OCI-LY3 (cell line): ENCODE measurements at regions not wholly inside any gene's neighbourhood (a gene's known extent, or its start where the extent isn't known, plus 50 kb on each side); places are given as distances from the start of the nearest gene placed in this dataset.
A peak's percentile ranks its signal among the peaks of the same experiment; 100 is the strongest.

Experiments
- H2AFZ ChIP-seq: fragments of 200-600, 300-600 bp; shearing (Covaris generic); 2 replicates; pipeline ENCODE4 v1.6.0; 2014; ENCODE audit warnings: antibody characterized with exemption, low read depth, low read length
- H3K27ac ChIP-seq: fragments of 200-600, 300-600 bp; sonication (generic); 2 replicates; pipeline ENCODE4 v1.5.1; 2014; ENCODE audit warnings: mild to moderate bottlenecking, low read length, moderate library complexity, mixed read lengths
- H3K27me3 ChIP-seq: fragments of 200-600, 300-600 bp; sonication (generic); 2 replicates; pipeline ENCODE4 v1.6.1; 2014; ENCODE audit warnings: low read depth, low read length, mixed read lengths
- H3K36me3 ChIP-seq: fragments of 200-600, 300-600 bp; sonication (generic); replicated peaks from 2 replicates; pipeline ENCODE3; 2014; ENCODE audit warnings: low read depth, low read length, mixed read lengths
- H3K4me1 ChIP-seq: fragments of 300-600, 200-600 bp; sonication (generic); 2 replicates; pipeline ENCODE4 v1.6.1; 2014; ENCODE audit warnings: low read length, mixed read lengths
- H3K4me2 ChIP-seq: fragments of 200-600, 300-600 bp; sonication (generic); 2 replicates; pipeline ENCODE4 v1.6.1; 2014; ENCODE audit warnings: low read length, mixed read lengths
- H3K4me3 ChIP-seq: fragments of 300-600, 200-600 bp; sonication (generic); 2 replicates; pipeline ENCODE4 v1.5.1; 2014; ENCODE audit warnings: antibody characterized with exemption, mild to moderate bottlenecking, low read length, moderate library complexity
- H3K79me2 ChIP-seq: fragments of 300-600, 200-600 bp; shearing (Covaris generic); 2 replicates; pipeline ENCODE4 v1.6.1; 2014; ENCODE audit warnings: mild to moderate bottlenecking, low read length, mixed read lengths
- H3K9ac ChIP-seq: fragments of 300-600, 200-600 bp; shearing (Covaris generic); 2 replicates; pipeline ENCODE4 v1.6.0; 2014; ENCODE audit warnings: mild to moderate bottlenecking, low read length, moderate library complexity
- H3K9me3 ChIP-seq: fragments of 200-600, 300-600 bp; shearing (Covaris generic); 2 replicates; pipeline ENCODE4 v1.6.1; 2014; ENCODE audit warnings: low read length, mixed read lengths; ENCODE audit not compliant: insufficient read depth
- H4K20me1 ChIP-seq: fragments of 200-600, 300-600 bp; sonication (generic); 2 replicates; pipeline ENCODE4 v1.6.1; 2016; ENCODE audit warnings: low read length, mixed read lengths; ENCODE audit not compliant: insufficient read depth
- CTCF ChIP-seq: fragments of 200-600, 300-600 bp; sonication (generic); IDR thresholded peaks from 2 replicates; pipeline ENCODE4 v1.5.1; 2014; ENCODE audit warnings: antibody characterized with exemption, low read length, low read depth
- EZH2phosphoT487 ChIP-seq: fragments of 200-600 bp; shearing (Covaris generic); IDR thresholded peaks from 2 replicates; pipeline ENCODE4 v1.6.1; 2018; ENCODE audit warnings: antibody characterized with exemption, mixed run types, low read depth

- Histone ChIP-seq H3K79me2 (no peaks in the 10 kb centered on the region), H2AFZ (no peak overlapping the region), H3K4me1 (peaks cover 15% of the 10 kb centered on the region), H3K36me3 (no peaks in the 10 kb centered on the region), H3K9ac (no peak overlapping the region), H3K27me3 (no peaks in the 10 kb centered on the region), H3K9me3 (peaks cover 5% of the 10 kb centered on the region; the same call in 1 of the 2 replicates), H3K4me2 (no peak overlapping the region), H3K27ac (no peak overlapping the region), H4K20me1 (no peaks in the 10 kb centered on the region), H3K4me3 (no peak overlapping the region)
- TF ChIP-seq CTCF (no peak), EZH2phosphoT487 (no peak)
These were observed 665.5 kb upstream of the CNTNAP5 start for GRCh38 chr2:123359636-123360035.

- Histone ChIP-seq H3K79me2 (no peaks in the 10 kb centered on the region), H3K9me3 (no peaks in the 10 kb centered on the region), H3K4me1 (peaks cover 15% of the 10 kb centered on the region), H2AFZ (peak overlapping the region; percentile 73; the same call in 1 of the 2 replicates), H3K36me3 (no peaks in the 10 kb centered on the region), H3K9ac (no peak overlapping the region), H4K20me1 (no peaks in the 10 kb centered on the region), H3K27me3 (no peaks in the 10 kb centered on the region), H3K27ac (peak overlapping the region; percentile 55), H3K4me2 (peak overlapping the region; percentile 30), H3K4me3 (peak overlapping the region; percentile 26; the same call in 1 of the 2 replicates)
- TF ChIP-seq CTCF (no peak), EZH2phosphoT487 (no peak)
These were observed 662.2 kb upstream of the CNTNAP5 start for GRCh38 chr2:123362671-123363440.

GRCh38 chr2:123363826-123364225 is 661.3 kb upstream of the CNTNAP5 start:
- TF ChIP-seq EZH2phosphoT487: no peak
- no peak for TF ChIP-seq CTCF
- no peaks in the 10 kb centered on the region for H3K27me3 ChIP-seq
- H3K4me1 ChIP-seq: peaks cover 15% of the 10 kb centered on the region
- H3K27ac ChIP-seq: no peak overlapping the region
- H2AFZ ChIP-seq: no peak overlapping the region
- H3K4me2 ChIP-seq: no peak overlapping the region
- H3K9me3 ChIP-seq: no peaks in the 10 kb centered on the region
- H3K9ac ChIP-seq: no peak overlapping the region
- no peaks in the 10 kb centered on the region for H4K20me1 ChIP-seq
- H3K79me2 ChIP-seq: no peaks in the 10 kb centered on the region
- H3K4me3 ChIP-seq: no peak overlapping the region
- H3K36me3 ChIP-seq: no peaks in the 10 kb centered on the region

GRCh38 chr2:123364243-123364896 is 660.7 kb upstream of the CNTNAP5 start:
- Histone ChIP-seq H3K36me3 (no peaks in the 10 kb centered on the region), H2AFZ (no peak overlapping the region), H4K20me1 (no peaks in the 10 kb centered on the region), H3K27ac (no peak overlapping the region), H3K79me2 (no peaks in the 10 kb centered on the region), H3K27me3 (no peaks in the 10 kb centered on the region), H3K4me3 (no peak overlapping the region), H3K9me3 (no peaks in the 10 kb centered on the region), H3K9ac (no peak overlapping the region), H3K4me1 (peaks cover 15% of the 10 kb centered on the region), H3K4me2 (no peak overlapping the region)
- TF ChIP-seq CTCF (no peak), EZH2phosphoT487 (no peak)
